C4-2B (cell line): ENCODE measurements at regions not wholly inside any gene's neighbourhood (a gene's known extent, or its start where the extent isn't known, plus 50 kb on each side); places are given as distances from the start of the nearest gene placed in this dataset.

Source experiments
- H3K27ac ChIP-seq: fragments of 450-650 bp; 2 replicates; pipeline ENCODE4 v1.5.1; 2017
- CTCF ChIP-seq: fragments of 450-650 bp; conservative IDR thresholded peaks from 2 replicates; pipeline ENCODE4 v1.5.1; 2017; ENCODE audit warnings: mild to moderate bottlenecking
- ZFX ChIP-seq: fragments of 450-650 bp; IDR thresholded peaks from 2 replicates; pipeline ENCODE4 v1.6.1; 2017

- H3K27ac ChIP-seq = no peak overlapping the region
- TF ChIP-seq ZFX (no peak), CTCF (no peak)
Observed at GRCh38 chr6:41404182-41404845, 68.9 kb downstream of the NCR2 start.

GRCh38 chr6:41405941-41406727, 70.7 kb downstream of the NCR2 start:
- TF ChIP-seq CTCF (no peak), ZFX (no peak)
- no peak overlapping the region for H3K27ac ChIP-seq

- no peak overlapping the region for H3K27ac ChIP-seq
- TF ChIP-seq CTCF (no peak), ZFX (no peak)
Observed at GRCh38 chr6:41406728-41407489, 71.5 kb downstream of the NCR2 start.

DNA sequence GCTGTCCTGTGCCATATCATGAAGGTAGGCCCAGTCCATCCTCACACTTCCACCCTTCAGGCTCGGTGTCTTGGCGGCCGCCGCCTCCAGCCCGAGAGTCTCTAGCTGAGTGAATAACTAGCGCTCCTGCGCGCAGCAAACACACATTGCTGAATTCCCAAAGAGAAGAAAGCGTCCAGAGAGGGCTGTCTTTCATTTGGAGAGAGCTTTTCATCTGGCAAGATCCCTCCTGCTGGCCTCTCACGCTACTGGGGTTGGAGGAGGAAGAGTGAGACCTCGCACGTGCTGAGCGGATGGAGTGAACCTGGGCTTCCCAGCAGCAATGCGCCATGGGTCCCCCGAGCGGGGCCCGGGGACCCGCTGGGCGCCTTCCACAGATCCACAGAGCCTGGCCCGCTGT, 73.2 kb downstream of the NCR2 start:
- no peak for TF ChIP-seq CTCF
- TF ChIP-seq ZFX = no peak
- H3K27ac ChIP-seq = no peak overlapping the region

GRCh38 chr6:41408982-41409381, 73.6 kb downstream of the NCR2 start:
- no peak overlapping the region for H3K27ac ChIP-seq
- TF ChIP-seq ZFX = no peak
- TF ChIP-seq CTCF = no peak

- TF ChIP-seq CTCF (no peak), ZFX (no peak)
- H3K27ac ChIP-seq = no peak overlapping the region
Observed at GRCh38 chr6:41409489-41409888, 74.1 kb downstream of the NCR2 start.

- H3K27ac ChIP-seq = no peak overlapping the region
Observed at GRCh38 chr6:41411961-41412360, 76.6 kb downstream of the NCR2 start.

More at GRCh38 chr6:41411961-41412360, 76.6 kb downstream of the NCR2 start:
- TF ChIP-seq CTCF (no peak), ZFX (no peak)
